Keratinocyte (primary cell): ENCODE measurements at regions not wholly inside any gene's neighbourhood (a gene's known extent, or its start where the extent isn't known, plus 50 kb on each side); places are given as distances from the start of the nearest gene placed in this dataset.

Experiments
- EZH2 ChIP-seq: IDR thresholded peaks from one replicate; pipeline ENCODE4 v1.6.1; 2012; ENCODE audit warnings: inconsistent platforms, mild to moderate bottlenecking, low read length, moderate library complexity
- TF ChIP-seq, protein P1 (sequence below), 3 experiments: IDR thresholded peaks in 1 of 3; conservative IDR thresholded peaks in 1 of 3; optimal IDR thresholded peaks in 1 of 3; 2 replicates in 2 of 3; 3 replicates in 1 of 3; pipeline versions ENCODE3 to v1.5.1; 2011; ENCODE audit warnings: low read length in 3 of 3, mild to moderate bottlenecking in 3 of 3, moderate library complexity in 2 of 3, control low read depth in 1 of 3, inconsistent platforms in 1 of 3; ENCODE audit not compliant: insufficient read depth in 2 of 3; ENCODE audit errors: extremely low read depth in 1 of 3

DNA sequence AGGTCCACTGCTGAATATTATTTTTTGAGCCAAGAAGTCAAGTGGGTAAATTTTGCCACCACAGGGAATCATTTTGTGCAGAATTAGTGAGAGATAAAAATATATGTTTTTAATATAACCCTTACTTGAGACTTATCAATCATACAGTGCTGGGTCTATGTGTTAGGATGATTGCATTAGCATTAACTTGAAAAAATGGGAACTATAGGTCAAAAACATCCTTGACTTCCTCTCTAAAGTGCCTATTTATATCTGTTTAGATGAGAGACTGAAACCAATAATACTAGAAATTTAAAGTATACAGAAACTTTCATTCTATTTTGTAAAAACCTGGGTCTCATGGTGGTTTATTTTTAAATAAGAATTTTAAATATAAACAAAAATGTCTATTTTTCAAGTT is 65.1 kb upstream of the CARD18 start:
- TF ChIP-seq, protein P1, sequence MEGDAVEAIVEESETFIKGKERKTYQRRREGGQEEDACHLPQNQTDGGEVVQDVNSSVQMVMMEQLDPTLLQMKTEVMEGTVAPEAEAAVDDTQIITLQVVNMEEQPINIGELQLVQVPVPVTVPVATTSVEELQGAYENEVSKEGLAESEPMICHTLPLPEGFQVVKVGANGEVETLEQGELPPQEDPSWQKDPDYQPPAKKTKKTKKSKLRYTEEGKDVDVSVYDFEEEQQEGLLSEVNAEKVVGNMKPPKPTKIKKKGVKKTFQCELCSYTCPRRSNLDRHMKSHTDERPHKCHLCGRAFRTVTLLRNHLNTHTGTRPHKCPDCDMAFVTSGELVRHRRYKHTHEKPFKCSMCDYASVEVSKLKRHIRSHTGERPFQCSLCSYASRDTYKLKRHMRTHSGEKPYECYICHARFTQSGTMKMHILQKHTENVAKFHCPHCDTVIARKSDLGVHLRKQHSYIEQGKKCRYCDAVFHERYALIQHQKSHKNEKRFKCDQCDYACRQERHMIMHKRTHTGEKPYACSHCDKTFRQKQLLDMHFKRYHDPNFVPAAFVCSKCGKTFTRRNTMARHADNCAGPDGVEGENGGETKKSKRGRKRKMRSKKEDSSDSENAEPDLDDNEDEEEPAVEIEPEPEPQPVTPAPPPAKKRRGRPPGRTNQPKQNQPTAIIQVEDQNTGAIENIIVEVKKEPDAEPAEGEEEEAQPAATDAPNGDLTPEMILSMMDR (optimal IDR thresholded peaks at IDR 0.05 in 1 of 3, IDR thresholded peaks at IDR 0.05 in 1 of 3, conservative IDR thresholded peaks at IDR 0.05 in 1 of 3; ENCODE audit: extremely low read depth in 1 of 3, insufficient read depth in 2 of 3, low read length in 3 of 3), result no peak
- TF ChIP-seq EZH2, result no peak
